HEK293T (cell line): ENCODE measurements at regions not wholly inside any gene's neighbourhood (a gene's known extent, or its start where the extent isn't known, plus 50 kb on each side); places are given as distances from the start of the nearest gene placed in this dataset.

ENCODE experiments used
- ARNT ChIP-seq: fragments of 450-650 bp; IDR thresholded peaks from 2 replicates; pipeline ENCODE4 v1.6.1; 2017; ENCODE audit warnings: mild to moderate bottlenecking
- BHLHE40 ChIP-seq: fragments of 450-650 bp; IDR thresholded peaks from 2 replicates; pipeline ENCODE4 v1.6.1; 2016; ENCODE audit warnings: mild to moderate bottlenecking, moderate library complexity, borderline replicate concordance
- CTBP1 ChIP-seq: fragments of 450-650 bp; IDR thresholded peaks from 2 replicates; pipeline ENCODE4 v1.6.1; 2016; ENCODE audit warnings: borderline replicate concordance
- FOXA1 ChIP-seq: fragments of 450-650 bp; IDR thresholded peaks from 2 replicates; pipeline ENCODE4 v1.6.1; 2016; ENCODE audit warnings: mild to moderate bottlenecking
- FOXK2 ChIP-seq: fragments of 450-650 bp; IDR thresholded peaks from 2 replicates; pipeline ENCODE4 v1.6.1; 2016; ENCODE audit warnings: mild to moderate bottlenecking
- FOXM1 ChIP-seq: fragments of 450-650 bp; IDR thresholded peaks from 2 replicates; pipeline ENCODE4 v1.6.1; 2017; ENCODE audit warnings: mild to moderate bottlenecking, borderline replicate concordance
- LEF1 ChIP-seq: fragments of 450-650 bp; IDR thresholded peaks from 2 replicates; pipeline ENCODE4 v1.6.1; 2017; ENCODE audit warnings: mild to moderate bottlenecking, borderline replicate concordance
- SP1 ChIP-seq: fragments of 450-650 bp; IDR thresholded peaks from 2 replicates; pipeline ENCODE4 v1.6.1; 2017
- SUZ12 ChIP-seq: fragments of 450-650 bp; IDR thresholded peaks from 2 replicates; pipeline ENCODE4 v1.6.1; 2016; ENCODE audit warnings: mild to moderate bottlenecking
- TARDBP ChIP-seq: fragments of 450-650 bp; IDR thresholded peaks from 2 replicates; pipeline ENCODE4 v1.6.1; 2016
- TF ChIP-seq, protein P1 (sequence below): fragments of 450-650 bp; IDR thresholded peaks from 2 replicates; pipeline ENCODE4 v1.6.1; 2016

DNA sequence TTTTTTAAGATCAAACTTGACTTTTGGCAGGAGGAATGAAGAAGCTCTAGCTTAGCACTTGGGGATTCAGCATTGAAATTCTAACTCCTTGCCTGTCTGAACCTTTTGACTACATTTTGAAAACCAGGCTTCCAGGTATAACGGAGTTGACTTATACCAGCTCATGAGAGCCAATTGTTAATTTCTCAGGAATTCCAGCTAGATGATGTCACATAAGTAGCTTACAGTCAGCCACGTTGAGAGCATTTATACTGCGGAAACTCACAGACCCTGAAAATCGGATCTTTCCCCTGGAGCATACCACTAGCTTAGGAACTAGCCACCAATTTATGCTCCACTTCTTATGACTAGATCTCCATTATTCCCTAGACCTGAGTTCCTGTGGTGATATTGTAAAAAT is 321.4 kb upstream of the DPH6 start:
- TF ChIP-seq BHLHE40: no peak
- TF ChIP-seq LEF1: no peak
- TF ChIP-seq ARNT: no peak
- no peak for TF ChIP-seq FOXA1
- no peak for TF ChIP-seq FOXK2
- no peak for TF ChIP-seq SP1
- TF ChIP-seq CTBP1: no peak
- no peak for TF ChIP-seq FOXM1
- TF ChIP-seq SUZ12: no peak
- TF ChIP-seq, protein P1, sequence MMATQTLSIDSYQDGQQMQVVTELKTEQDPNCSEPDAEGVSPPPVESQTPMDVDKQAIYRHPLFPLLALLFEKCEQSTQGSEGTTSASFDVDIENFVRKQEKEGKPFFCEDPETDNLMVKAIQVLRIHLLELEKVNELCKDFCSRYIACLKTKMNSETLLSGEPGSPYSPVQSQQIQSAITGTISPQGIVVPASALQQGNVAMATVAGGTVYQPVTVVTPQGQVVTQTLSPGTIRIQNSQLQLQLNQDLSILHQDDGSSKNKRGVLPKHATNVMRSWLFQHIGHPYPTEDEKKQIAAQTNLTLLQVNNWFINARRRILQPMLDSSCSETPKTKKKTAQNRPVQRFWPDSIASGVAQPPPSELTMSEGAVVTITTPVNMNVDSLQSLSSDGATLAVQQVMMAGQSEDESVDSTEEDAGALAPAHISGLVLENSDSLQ: no peak
- TF ChIP-seq TARDBP: no peak
